Endothelial cell of umbilical vein (primary cell): ENCODE measurements at regions not wholly inside any gene's neighbourhood (a gene's known extent, or its start where the extent isn't known, plus 50 kb on each side); places are given as distances from the start of the nearest gene placed in this dataset.

ENCODE experiments used
- CTCF ChIP-seq, 2 donors: IDR thresholded peaks; 1 replicate in 1 of 2; 2 replicates in 1 of 2; pipeline ENCODE4 v1.5.1; 2011; ENCODE audit warnings: low read length in 2 of 2, mild to moderate bottlenecking in 2 of 2, moderate library complexity in 2 of 2, control low read depth in 1 of 2, inconsistent platforms in 1 of 2, low read depth in 1 of 2; ENCODE audit not compliant: insufficient read depth in 1 of 2; ENCODE audit errors: extremely low read depth in 1 of 2
- EZH2 ChIP-seq: IDR thresholded peaks from 2 replicates; pipeline ENCODE4 v1.6.1; 2012; ENCODE audit warnings: borderline replicate concordance, low read depth, mild to moderate bottlenecking, moderate library complexity, low read length, inconsistent platforms; ENCODE audit not compliant: severe bottlenecking
- JUN ChIP-seq: IDR thresholded peaks from 2 replicates; pipeline ENCODE4 v1.6.1; 2011; ENCODE audit warnings: borderline replicate concordance, low read depth; ENCODE audit not compliant: insufficient read length, insufficient read depth
- MAX ChIP-seq: IDR thresholded peaks from 2 replicates; pipeline ENCODE4 v1.6.1; 2011; ENCODE audit not compliant: insufficient read depth, insufficient read length
- POLR2A ChIP-seq: IDR thresholded peaks from 2 replicates; pipeline ENCODE4 v1.6.1; 2012; ENCODE audit warnings: low read depth, mild to moderate bottlenecking, control low read depth, low read length
- POLR2AphosphoS5 ChIP-seq: IDR thresholded peaks from 2 replicates; pipeline ENCODE4 v1.6.1; 2012; ENCODE audit warnings: low read depth, mild to moderate bottlenecking, control low read depth, low read length, moderate library complexity; ENCODE audit not compliant: insufficient read depth

- TF ChIP-seq POLR2A (no peak), CTCF (IDR thresholded peaks at IDR 0.05; ENCODE audit: extremely low read depth in 1 of 2, insufficient read depth in 1 of 2, low read depth in 1 of 2, low read length in 2 of 2) (no peak), EZH2 (no peak), POLR2AphosphoS5 (no peak), MAX (no peak), JUN (no peak)
Measured at GRCh38 chr7:58316-58715, 134.1 kb upstream of the FAM20C start.
